Stimulated activated naive CD8-positive, alpha-beta T cell treated with anti-CD3 and anti-CD28 coated beads, Interleukin-15, Interleukin-2, amounts not matched to agents 100 U/mL and 50 U/mL, for 24 hours (primary cell): ENCODE measurements at regions not wholly inside any gene's neighbourhood (a gene's known extent, or its start where the extent isn't known, plus 50 kb on each side); places are given as distances from the start of the nearest gene placed in this dataset.

Experiments
- ATAC-seq: fragments of 150-1000 bp; cut with Tn5 transposase; one replicate; pipeline ENCODE4 v1.10.0; 2021
- DNase-seq: peaks from one replicate; pipeline ENCODE4 v3.0.0; 2021

DNA sequence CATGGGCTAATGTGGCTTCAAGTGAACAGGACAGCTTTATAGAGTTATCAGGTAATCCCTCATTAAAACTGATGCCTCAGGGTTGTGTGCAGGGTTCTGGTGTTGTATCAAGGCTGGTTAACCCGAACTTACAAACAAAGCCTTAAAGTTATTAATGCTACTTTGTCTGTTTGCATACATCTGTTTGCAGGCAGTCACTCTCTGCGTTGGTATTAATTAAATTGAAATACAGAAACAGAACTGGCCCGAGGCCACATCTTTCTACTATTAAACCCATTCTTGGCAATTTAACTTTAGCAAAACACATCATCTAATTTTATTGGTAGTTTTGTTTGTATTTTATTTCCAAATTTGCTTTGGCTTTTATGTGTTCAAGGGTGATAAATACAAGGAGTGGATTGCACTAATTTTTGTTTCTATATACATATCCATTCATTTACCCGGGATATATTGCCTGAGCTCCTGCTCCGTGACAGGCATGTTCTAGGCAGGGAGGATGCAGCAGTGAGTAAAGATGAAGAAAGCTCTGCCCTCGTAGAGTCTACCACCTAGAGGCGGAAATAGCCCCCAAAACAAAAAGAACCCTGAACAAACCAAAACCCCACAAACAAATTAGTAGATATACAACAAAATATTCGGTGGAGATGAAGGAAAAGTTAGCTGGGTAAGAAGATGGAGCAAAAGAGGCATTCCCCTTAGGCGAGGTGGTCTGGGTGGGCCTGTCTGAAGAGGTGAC lies 164.2 kb downstream of the MACROH2A1 start:
- ATAC-seq (no peak), DNase-seq (no peak)

DNA sequence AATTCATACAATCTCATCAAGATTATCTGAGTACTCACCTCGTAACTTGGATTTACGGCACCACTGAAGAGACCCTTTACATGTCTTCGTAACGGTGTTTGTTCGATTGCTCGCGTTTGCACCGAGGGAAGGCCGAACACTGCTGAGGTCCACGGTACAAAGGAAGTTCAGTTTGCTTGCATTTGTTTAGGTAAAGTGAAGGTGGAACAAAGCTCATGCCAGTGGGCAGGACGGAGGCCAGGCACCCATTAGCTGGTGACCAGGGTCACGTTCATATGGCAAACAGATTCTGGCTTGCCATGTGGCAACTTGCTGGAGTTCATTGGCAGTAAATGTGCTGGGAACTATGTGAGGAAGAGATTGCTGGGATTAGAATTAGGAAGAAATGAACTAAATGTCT lies 164.8 kb downstream of the MACROH2A1 start:
- no peak for DNase-seq
- ATAC-seq = no peak

DNA sequence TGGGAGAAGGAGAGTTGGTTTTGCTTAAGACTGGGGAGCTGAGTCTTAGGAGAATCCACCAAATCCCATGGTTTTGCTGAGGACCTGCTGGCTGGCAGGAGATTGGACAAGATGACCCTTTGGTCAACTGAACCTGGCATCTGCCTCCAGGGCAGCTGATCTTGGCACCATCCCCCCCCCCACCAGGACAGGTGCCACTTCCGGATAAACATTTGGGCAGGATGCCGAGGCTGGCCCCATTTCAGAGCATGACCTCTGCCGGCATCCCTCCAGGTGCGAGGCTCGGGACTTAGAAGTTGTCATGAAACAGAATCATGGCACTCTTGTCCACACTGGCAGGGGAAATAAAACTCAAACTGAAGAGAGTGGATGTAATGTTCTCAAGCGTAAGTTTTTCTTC lies 165.6 kb downstream of the MACROH2A1 start:
- no peak for ATAC-seq
- DNase-seq = no peak

DNA sequence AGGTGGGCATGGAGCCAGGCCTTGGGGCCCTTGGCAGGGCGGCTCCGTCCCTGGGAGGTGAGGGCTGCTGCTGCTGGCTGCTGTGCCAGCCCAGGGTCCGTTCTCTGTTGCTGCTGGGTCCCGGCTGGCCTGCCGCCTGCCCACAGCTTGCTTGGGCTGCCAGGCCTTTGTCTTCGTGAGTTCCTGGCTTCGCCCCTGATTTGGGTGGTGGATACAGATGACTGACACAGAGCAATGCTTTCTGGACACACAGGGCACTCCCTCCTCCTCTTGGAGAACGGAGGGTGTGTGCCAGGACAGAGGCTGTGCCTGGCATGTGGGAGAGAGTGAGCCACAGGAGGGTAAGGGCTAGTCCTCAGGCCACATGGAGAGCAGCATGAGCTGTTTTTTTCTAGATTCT lies 166.1 kb downstream of the MACROH2A1 start:
- DNase-seq (no peak), ATAC-seq (no peak)

DNA sequence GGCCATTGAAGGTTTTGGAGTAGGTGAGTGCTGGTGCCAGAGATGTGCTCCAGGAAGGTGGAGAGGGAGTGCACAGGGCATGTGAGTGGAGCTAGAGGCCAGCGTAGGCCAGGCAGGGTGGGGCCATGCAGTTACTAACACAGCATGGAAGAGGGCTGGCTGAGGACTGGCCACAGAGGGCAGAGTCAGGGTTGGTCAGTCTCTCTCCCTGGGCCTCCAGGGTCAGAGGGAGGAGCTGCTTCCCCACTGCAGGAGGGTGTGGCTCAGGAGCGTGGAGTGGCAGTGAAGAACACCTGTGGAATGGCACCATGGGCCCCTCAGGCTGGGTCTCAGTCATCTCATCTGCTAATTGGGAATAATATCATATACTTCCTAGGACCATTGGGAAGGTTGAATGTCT lies 167.7 kb downstream of the MACROH2A1 start:
- peak; percentile 19 for ATAC-seq
- DNase-seq = no peak

DNA sequence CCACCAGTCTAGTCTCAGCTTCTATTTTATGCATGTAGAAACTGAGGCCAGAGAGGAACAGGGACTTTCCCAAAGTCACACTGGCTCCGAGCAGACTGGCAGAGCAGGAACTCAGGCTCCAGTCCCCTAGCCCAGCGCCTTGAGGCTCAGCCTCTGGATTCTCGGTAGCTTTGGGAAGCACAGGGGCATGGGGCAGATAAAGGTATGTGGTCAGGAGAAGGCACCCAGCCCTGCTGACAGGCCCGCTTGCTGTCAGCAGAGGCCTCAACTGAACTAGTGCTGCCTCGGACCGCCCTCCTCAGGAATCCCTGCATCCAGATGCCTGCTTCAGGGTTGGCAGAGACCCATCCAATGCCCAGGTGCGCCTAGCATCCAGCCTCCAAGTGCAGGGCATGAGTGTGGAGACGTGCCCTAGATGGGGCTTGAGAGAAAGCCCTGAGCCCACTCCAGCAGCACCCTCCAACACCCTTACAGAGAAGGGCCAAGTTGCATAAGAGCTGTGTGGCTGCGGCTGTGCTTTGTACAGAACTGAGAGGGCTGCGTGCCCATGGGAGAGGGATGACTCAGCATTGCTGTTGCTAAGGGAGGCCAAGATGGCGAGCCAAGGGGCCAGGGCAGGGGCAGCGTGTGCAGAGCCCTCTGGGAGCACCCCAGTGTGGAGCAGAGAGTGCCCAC lies 168.6 kb downstream of the MACROH2A1 start:
- ATAC-seq = no peak
- no peak for DNase-seq

DNA sequence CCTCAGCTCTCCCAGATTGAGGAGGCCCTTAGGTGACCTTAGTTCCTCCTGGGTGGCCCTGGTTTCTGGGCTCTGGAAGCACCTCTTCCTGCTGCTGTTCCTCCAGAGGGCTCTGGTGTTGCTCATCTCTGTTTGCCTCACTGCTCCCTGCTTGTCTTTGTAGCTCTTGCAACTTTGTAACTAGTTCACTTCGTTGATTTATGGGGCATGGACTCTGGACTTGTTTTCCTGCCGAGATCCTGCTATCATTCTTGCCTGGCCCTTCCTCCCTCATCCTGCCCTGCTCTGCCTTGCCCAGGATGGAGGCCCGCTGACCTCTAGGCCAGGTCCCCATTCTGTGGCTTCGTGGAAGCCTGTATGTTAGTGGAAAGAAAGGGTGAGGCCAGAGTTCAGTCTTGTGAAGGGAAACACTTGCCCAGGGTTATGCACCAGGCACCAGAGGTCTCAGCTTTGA lies 169.3 kb downstream of the MACROH2A1 start:
- ATAC-seq (no peak), DNase-seq (no peak)

DNA sequence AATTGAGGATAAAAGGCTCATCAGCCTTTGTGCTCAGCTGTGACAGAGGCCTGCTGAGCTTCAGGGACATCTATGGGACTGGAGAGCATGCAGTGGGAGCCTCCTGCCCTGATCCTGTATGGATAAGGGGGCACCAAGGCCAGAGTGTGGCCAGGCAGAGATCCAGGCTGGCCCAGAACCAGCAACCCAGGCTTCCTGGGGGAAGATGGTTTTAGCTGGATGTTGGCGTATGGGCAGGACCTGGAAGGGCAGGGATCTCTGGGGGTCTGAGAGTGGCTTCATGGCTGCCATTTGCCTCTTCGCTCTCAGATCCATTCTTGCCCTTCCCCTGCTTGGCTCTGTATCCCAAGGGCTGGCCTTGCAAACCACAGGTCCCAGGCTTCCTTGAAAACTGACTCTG lies 169.9 kb downstream of the MACROH2A1 start:
- no peak for DNase-seq
- no peak for ATAC-seq

DNA sequence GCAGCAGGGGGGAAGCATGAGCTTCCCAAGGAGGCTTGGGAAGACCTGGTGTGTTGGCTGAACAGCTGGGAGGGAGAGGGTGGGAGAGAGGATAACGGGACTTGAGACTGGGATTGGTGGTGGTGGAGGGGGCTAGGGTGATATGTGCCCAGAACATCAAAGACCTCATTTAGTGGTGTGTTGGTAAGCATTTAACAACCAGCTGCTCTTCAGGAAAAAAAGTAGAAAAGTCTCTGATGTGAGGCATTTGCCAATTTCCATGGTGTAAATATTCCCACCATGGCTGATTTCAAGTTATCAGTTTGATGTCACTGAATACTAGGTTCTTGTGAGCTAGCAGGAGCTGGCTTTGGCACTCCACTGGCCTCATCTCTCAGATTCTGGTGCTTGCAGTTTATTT lies 170.8 kb downstream of the MACROH2A1 start:
- no peak for DNase-seq
- no peak for ATAC-seq

DNA sequence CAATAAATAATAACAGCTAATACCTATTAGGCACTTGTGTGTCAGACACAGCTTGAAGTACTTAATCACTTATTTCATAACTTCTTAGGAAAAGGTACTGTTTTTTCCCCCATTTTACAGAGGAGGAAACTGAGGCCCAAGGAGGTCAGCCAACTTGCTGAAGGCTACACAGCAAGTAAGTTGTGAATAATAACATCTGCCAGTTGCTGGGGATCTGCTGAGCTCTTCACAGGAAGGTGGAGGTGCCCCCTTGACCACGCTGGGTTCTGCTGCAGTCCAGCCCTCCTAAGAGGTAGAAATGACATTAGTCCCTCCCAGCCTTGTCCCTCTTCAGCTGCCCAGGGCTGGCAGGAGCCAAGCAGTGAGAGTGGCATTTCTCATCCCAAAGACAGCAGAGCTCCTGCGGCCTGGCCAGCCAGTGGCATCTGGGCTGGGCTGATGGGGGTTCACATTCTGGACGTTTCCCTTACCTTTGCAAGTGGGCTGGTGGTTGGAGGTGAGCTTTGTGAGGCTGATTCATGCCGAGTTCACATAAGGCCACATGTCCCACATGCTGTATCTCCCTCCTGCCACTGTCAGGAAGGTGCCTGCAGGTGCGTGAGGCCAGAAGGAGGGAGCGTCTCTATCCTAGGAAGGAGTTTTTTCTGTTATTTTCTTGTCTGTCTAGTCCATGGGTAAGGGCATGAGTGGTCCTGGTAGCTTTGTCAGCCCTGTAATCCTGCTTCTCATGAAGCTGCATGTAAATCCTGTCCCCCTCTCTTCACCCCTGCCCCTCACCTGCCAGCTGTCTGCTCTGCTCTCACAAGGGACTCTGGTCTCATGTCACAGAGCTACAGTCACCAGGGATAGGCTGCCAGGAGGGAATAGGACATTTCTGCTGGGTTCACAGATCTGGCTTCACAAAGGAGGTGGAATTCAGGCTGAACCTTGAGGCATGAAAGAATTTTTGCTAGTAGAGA lies 171.7 kb downstream of the MACROH2A1 start:
- DNase-seq (no peak), ATAC-seq (no peak)

DNA sequence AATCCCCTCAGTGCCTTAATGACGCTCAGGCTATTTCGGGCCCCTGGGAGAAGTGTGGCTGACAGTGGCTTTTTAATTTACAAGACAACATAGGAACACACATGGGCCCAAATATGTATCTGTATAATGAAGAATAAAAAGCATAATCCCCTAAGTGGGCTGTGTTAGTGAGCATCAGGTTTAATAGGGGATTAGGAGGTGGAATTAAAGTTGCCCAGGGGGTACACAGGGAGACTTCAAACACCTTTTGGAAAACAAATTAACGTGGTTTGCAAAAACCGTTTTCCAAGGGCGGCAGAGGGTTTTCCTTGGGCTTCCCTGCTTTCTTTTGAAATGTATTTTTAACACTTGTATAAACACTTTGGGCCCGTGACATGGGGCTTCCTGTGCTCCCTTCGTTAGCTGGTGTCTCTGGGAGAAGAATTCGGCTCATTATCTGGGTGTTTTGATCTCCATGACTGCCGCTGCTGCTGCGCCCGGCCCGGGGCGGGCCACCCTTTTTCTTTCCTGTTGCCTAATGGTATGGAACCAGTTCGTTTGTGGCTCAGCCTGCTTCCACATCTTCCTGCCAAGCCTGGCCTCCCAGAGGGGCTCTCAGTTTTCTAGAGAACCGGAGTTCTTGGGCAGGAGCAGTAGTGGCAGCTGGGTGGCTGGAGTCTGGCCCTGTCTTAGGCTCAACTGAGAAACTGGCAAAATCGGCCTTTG lies 173.0 kb downstream of the MACROH2A1 start:
- no peak for ATAC-seq
- no peak for DNase-seq

DNA sequence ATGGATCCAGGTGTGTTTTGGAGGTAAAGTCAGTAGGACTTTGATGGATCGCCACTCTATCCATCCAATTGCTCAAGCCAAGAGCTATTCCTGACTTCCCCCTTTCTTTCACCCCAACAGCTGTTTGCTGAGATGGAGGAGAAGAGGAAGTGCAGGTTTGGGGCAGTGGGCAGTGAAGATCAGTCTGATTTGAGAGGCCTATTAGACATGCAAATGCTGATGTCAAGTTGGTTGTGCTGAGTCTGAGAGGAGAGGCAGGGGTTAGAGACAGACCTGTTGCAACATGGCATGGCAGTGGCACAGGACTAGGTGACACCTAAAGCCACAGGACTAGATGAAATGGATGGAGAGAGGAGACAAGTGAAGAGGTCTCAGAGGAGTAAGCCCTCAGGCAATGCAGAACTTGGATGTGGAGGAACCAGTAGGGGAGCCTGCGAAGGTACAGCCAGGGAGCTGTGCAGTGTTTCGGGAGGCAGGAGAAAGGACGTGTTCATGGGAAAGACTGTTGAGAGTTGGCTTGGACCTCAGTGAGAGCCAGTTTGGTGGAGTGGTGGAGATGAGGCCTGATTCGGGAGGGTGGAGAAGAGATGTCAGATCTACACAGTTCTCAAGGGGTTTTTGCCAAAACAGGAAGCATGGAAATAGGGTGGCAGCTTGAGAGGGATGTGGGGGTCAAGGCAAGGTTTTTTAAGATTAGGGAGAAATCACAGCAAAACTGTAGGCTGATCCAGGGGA lies 175.0 kb downstream of the MACROH2A1 start:
- no peak for ATAC-seq
- no peak for DNase-seq

DNA sequence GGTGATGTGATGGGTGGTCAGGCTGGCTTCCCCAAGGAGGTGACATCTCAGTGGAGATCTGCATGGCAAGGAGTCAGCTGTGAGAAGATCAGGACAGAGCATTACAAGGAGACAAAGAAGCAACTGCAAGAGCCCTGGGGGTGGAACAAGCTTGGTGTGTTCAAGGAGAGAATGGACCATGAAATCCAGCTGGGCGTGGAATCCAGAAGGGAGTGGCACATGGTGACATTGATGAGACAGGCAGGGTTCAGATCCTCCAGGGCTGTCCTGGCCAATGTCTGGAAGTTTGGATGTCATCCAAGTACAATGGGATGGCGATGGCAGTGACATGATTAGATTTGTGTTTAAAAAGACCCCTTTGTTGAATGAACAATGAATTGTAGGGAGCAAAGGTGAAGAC lies 175.6 kb downstream of the MACROH2A1 start:
- ATAC-seq (no peak), DNase-seq (no peak)

DNA sequence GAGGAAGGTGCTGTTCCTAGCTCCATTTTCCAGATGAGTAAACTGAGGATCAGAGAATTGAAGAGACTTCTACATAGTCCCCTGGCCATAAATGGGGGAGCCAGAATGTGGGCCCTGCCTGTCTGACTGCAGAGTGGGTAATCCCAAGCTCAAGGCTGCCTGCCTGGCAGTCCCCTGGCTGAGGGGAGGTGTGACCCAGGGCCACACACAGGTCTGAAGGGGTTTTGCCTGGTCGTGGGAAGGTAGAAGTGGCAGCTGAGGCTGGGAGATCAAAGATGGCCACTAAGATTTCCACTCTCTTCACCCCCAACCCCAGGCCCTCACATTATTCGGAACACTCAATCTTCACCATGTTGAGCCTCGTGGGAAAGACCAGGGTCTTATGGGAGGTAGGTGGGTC lies 176.3 kb downstream of the MACROH2A1 start:
- DNase-seq (no peak), ATAC-seq (no peak)

DNA sequence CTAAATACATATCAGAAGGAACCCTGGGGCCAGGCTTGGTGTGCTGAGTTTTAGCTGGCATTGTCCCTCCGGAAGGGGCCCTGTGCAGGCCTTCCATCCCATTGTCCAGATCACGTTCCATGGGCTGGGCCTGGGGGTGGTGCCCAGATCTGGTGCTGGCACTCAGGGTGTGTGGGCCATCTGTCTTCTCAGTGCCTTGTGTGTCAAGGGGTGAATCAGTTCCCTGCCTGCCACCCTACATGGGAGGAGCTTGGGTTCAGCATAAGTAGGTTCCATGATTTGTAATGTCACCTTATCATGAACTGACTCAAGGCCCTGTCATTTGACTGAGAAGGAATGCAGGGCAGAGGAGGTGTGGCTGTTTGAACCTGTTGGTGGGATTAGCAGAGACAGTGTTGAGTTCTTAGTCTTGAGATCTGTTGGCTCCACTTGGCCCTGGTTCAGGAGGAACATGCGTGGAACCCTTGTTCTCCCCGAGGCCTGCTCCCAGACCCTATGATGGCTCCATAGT lies 176.8 kb downstream of the MACROH2A1 start:
- DNase-seq (no peak), ATAC-seq (no peak)

DNA sequence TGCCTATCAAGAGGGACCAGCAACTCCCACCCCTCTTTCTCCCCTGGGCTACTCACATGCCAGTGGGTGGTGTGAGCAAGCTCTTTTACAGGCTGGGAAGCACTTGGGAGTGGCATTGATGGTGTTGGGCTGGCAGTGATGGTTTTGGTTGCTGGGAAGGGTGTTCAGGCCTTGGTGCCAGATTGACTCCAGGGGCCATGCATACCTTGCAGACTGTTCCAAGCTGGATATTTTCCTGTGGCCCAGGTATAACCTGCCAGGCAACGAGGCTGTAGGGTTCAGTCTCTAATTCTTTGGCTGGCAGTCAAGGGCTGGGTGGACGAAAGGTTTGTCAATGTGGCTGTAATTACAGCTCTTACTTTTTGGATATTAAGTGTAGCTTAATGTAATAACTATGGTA lies 177.3 kb downstream of the MACROH2A1 start:
- DNase-seq (no peak), ATAC-seq (no peak)

DNA sequence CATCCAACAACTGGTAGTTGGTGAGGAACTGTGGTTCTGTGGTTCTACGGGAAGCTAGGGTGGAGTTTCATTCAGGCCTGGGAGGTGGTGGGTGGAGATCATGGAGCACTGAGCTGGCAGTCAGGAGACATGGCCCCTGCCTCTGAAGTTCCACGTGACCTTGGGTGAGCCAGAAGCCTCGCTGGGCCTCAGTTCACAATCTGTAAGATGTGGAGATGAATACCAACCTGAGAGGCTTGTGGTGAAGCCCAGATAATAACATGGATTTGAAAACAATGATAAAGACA lies 177.9 kb downstream of the MACROH2A1 start:
- no peak for ATAC-seq

DNA sequence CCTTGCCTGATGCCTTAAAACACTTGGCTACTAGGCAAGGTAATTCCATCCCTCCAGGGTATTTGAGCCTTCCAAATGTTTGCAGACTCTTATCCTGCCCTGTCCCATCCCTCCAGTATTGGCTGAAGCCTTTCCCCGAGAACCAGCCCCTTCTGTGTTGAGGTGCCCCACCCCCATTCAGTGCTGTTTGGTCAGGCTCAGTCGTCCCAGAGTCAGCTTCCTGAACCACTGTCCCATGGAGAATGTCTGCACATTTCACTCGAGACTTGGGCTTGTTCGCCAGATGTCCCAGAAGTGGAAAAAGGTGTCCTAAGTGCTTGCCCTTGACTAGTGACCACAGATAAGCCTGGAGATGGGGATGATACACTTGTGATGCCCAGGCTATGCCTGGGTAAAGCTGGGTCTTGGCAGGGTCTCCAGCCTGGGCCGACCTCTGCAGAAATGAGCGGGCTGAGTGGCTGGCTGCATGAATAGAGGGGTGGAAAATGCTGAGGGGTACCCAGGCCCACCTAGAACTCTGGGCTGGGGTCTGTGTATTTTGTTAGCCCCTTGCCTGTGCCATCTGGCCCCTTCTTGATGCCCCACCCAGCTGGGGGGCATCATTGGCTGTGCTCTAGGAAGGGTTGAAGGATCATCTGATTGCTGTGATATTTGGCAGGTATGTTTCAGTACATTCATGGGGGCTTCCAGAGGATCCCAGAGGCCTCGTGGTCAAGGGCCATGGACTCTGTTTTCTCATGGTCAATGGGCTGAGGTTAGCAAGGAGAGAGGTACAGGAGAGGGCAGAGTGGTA lies 178.4 kb downstream of the MACROH2A1 start:
- DNase-seq = no peak
- ATAC-seq = no peak

More for the DNA sequence above, 177.9 kb downstream of the MACROH2A1 start:
- DNase-seq = no peak

DNA sequence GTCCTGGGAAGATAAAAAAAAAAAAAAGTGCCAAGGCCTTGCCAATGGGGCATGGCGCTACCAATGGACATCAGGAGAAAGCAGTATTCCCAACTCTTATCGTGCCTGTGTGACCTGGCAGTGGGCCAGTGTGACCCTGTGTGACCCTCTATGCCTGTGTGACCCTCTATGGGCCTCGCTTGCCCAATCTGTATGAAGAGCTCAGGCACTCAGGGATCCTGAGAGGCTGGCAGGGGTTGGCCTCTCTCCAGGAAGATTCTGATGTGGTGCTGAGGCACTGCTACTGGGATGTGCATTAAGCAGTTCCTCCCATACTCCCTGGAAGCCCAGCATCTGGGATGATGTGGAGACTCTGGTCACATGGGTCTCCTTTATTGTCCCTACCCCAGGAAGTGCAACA lies 179.2 kb downstream of the MACROH2A1 start:
- DNase-seq (no peak), ATAC-seq (no peak)

DNA sequence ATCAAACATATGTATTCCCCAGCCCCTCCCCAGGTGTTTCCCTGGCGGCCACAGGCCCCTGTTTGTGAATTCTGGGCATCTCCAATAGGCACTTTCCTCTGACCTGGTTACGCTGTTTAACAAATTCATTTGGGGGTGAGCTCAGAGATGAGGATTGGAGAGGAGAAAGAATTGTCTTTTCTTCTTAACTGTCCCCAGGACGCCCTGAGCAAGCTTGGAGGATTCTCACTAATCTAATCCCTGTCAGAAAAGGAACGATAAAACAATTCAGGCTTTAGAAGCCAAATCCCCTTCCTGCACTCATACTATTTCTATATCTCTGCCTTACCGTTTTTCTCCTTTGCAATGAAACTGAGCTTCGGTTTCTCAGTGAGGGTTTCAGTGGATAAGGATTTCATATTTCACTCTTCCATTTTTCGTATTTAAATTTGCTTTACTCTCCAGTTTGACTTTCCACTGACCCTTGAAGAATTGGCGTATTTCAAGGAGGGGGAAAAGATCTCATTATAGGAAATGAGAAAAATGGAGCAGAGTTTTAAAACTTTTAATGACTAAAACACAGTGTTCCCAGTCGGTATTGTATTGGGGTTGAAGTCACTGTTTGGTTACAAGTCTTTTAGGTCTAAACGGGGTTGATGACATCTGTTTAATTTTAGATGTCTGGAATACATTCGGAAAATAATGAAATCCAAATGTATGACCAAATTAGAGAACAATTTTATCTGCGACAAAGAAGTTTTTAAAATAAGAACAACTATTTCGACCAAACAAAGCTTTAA lies 180.1 kb downstream of the MACROH2A1 start:
- no peak for ATAC-seq

More for the DNA sequence above, 180.1 kb downstream of the MACROH2A1 start:
- no peak for DNase-seq
